HG03469 (cell line): ENCODE measurements at regions not wholly inside any gene's neighbourhood (a gene's known extent, or its start where the extent isn't known, plus 50 kb on each side); places are given as distances from the start of the nearest gene placed in this dataset.
"Not testable (repeated sequence)": the region's sequence is repeated elsewhere in the genome, so short reads cannot be mapped to it uniquely, and the experiment has no call there.

Experiments
- ATAC-seq: cut with Tn5 transposase; IDR thresholded peaks from one replicate; pipeline ENCODE4 v1.9.1; 2021; ENCODE audit warnings: mild to moderate bottlenecking, moderate library complexity, moderate number of reproducible peaks; ENCODE audit not compliant: unreplicated experiment

- ATAC-seq = no peak
These were observed 1339.4 kb downstream of the XPNPEP1 start for GRCh38 chr10:108583877-108584276.

GRCh38 chr10:108582888-108583287 lies 1340.4 kb downstream of the XPNPEP1 start:
- no peak for ATAC-seq

DNA sequence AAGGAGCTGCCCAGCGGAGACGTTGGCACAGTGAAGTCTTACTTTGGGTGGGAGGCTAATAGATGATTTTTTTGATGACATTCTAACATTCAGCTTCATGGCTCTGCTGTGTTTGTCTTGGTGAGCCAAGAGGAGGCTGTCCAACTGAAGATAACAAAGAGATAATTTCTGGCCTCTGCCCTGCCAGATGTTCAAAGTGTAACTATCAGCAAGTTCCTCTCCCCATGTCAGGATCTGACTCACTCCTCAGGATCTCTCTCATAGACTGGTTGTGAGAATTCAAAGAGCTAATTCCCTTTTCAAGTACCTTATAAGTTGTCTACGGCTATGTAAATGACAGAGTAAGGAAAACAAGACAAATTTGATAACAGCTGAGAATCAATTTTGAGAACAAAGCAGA lies 1340.9 kb downstream of the XPNPEP1 start:
- no peak for ATAC-seq

DNA sequence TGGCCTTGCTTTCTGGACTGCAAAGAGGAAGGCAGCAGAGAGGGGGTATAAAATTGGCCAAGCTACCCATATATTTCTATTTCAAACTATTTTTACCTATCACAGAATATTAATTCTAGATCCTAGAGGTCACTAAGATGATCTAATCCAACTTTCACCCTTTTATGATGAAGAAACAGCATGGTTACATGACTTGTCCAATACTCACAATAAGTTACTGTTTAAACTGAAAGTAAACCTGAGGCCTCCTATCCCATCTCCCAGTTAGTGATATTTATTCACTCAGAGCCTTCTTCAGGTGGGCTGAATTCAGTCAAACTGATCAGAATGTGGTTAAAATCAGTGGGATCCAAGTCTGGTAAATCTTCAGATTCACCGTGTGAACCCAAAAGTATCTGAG lies 1345.1 kb downstream of the XPNPEP1 start:
- no peak for ATAC-seq

DNA sequence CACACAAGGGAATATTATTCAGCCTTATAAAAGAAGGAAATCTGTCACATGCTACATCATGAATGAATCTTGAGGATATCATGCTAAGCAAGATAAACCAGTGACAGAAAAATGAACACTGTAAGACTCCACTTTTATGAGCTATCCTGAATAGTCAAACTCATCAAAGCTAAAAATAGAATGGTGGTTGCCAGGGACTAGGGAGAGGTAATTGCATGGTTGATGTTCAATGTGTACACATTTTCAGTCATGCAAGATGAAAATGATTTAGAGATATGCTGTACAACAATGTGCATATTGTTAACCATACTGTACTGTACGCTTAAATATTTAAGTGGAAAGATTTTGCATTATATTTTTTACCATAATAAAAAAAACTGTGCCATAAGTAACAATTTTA lies 1349.1 kb downstream of the XPNPEP1 start:
- ATAC-seq = no peak

GRCh38 chr10:108568824-108569223 lies 1354.5 kb downstream of the XPNPEP1 start:
- no peak for ATAC-seq

DNA sequence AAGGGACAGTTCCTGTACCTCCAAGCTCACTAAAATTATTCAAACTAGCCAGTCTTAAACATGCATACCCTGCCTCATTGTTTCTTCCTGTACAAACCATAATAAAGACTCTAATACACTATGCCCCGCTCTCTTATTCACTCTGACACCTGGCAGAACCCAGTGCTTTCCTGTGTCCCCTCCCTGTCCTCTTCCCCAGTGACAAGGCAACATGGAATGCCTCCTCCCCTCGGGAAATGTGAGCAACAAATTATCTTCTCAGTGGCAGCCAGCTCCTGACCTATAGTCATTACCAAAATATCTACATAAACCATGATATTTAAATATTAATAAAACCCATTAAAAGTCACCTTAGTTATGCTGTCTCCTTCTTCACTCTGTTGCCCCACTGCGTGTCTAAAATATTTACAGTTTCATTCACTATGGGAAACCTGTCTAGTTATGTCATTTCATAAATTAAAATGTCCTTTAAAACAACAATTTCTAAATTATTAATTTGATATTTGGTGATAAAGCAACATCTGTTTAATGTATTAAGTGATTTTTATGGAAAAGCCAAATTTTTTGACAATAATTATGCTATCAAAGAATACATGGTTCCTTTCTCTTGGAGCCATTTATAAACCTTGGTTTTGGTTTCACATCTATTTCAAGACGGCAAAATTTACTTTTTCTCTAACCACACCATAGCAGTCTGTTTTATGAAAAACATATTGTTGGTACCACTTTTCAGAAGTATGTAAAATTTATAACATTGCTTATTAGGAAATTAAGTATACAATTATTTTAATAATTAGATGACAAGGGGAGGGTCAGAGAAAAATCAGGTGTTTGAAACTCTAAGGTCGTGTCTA lies 1355.2 kb downstream of the XPNPEP1 start:
- peak; percentile 69 for ATAC-seq

- no peak for ATAC-seq
These were observed 1356.8 kb downstream of the XPNPEP1 start for GRCh38 chr10:108566316-108567107.

DNA sequence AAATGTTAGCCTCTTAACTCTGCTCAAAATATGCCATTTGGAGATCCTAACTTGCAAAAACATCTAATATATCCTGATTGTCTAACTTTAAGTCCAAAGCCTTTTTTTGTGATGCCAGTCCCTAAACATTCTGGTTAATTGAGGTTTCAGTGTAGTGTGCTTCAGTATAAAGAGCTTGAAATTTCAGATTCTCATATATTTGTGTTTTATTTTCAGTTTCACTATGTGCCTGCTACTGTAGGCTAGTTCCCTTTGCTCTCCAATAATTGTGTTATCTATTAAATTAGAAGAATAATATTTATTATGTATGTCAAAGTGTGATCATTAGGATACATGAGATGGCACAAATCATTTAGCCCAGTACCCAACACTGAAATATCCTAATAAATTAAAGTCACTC lies 1361.2 kb downstream of the XPNPEP1 start:
- ATAC-seq = no peak

DNA sequence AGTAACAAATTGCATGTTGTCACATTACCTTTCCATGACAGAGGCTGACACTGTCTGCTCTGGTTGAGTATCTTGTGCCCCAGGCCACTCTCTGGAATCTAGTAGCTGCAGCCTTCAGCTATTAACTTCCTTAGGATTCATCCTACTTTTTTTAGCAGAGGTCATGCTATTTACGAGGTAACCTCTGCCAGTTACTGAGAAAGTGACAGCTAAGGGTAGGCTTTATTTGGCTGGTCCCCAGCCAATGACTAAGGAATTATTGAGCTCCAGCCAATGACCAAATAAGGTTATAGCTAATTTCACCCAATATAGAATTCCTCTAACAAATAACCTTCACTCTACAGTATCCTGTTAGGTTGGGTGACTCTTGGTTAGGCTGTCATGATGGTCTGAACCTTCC lies 1361.7 kb downstream of the XPNPEP1 start:
- no peak for ATAC-seq

DNA sequence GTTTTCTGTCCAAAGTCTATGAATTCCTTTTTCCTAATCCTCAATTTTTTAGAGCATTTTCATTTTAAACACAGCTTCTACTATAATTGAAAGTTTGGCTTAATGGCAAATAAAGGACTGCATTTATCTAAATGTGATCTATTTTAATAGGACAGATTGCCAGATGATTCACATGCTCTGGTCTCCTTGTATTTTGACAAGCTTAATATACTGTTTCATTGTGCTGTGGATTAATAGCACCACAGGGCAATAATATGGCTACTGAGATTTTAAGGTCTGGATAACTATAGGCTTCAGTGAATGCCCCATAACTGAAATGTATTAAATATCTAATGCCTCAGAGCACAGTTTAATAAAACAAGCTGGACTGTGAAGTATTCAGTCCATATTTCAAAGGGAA lies 1362.8 kb downstream of the XPNPEP1 start:
- ATAC-seq = no peak

DNA sequence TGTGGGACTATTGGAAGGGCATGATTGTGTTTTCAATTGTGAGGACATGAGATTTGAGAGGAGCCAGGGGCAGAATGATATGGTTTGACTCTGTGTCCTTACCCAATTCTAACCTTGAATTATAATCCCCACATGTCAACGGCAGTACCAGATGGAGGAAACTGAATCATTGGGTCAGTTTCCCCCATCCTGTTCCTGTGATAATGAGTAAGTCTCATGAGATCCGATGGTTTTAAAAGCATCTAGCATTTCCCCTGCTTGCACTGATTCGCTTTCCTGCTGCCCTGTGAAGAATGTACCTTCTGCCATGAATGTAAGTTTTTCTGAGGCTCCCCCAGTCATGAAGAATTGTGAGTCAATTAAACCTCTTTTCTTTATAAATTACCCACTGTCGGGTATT lies 1367.1 kb downstream of the XPNPEP1 start:
- no peak for ATAC-seq

DNA sequence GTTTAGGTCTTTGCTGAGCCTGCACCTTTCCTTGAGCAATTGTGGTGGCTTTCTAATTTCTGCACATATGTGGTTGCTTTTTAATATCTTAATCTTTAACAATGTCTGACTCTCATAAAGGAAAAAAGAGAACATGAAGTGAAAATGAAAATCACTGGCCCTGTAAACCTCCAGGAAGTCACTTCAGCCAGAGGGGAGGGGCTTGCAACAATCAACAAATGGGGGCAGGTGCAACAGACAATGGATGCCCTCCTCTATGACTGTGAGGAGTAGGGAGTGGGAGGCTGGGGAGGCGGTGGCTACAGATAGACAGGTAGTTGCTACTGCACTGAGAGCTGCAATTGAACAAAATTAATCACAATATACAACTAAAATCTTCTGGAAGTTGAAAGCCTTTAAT lies 1377.4 kb downstream of the XPNPEP1 start:
- ATAC-seq = peak; percentile 71

DNA sequence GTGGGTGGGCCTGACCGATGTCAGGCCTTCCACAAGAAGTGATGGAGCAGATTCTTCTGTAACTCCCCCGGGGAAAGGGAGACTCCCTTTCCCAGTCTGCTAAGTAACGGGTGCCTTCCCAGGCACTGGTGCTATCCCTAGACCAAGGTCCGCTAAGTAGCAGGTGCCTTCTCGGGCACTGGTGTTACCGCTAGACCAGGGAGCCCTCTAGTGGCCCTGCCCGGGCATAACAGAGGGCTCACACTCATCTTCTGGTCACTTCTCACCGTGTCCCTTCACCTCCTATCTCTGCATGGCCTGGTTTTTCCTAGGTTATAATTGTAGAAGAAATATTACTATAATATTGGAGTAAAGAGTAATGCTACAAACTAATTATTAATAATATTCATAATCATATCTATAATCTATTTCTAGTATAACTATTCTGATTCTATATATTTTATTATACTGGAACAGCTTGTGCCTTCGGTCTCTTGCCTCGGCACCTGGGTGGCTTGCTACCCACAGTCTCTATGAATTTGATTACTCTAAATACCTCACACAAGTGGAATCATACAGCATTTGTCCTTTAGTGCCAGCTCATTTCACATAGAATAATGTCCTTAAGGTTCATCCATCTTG lies 1378.7 kb downstream of the XPNPEP1 start:
- peak; percentile 71 for ATAC-seq

DNA sequence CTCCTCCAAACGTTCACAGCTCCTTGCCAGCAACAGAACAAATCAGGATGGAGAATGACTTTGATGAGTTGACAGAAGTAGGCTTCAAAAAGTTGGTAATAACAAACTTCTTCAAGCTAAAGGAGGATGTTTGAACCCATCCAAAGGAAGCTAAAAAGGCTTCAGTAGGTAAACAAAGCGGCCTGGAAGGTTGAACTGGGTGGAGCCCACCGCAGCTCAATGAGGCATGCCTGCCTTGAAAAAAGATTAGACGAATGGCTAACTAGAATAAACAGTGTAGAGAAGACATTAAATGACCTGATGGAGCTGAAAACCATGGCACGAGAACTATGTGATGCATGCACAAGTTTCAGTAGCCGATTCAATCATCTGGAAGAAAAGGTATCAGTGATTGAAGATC lies 1369.0 kb upstream of the SORCS1 start:
- not testable (repeated sequence) for ATAC-seq

- no peak for ATAC-seq
These were observed 1358.7 kb upstream of the SORCS1 start for GRCh38 chr10:108523016-108523800.

DNA sequence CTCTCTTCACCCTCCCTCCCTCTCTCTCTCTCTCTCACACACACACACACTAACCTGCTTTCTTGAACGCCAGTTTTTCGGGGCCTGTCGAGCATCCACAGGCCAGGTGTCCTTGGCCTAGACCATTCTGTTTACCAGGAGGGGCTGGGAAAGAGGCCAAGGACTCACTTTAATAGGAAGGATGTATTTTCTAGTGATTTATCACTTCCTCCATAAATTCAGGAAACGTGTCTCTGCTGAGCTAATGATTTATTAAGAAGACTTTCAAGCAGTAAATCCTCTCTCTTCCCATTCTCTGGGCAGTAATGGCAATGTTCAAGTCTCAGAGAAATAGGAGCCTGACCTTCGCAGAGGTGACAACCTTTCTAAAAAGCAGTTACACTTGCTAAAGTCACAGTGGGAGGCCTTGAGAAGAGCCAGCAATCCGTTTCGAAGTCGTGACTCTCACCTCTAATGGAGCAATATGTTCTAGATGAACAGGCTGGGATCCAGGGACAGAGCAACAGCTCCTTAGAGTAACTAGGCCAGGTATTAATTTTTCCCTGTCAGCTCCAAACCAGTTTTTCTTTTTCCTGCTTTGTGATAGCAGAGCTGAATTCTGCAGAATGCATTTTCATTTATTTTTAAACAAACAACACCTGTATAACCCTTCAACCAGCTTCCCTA lies 1357.5 kb upstream of the SORCS1 start:
- no peak for ATAC-seq

DNA sequence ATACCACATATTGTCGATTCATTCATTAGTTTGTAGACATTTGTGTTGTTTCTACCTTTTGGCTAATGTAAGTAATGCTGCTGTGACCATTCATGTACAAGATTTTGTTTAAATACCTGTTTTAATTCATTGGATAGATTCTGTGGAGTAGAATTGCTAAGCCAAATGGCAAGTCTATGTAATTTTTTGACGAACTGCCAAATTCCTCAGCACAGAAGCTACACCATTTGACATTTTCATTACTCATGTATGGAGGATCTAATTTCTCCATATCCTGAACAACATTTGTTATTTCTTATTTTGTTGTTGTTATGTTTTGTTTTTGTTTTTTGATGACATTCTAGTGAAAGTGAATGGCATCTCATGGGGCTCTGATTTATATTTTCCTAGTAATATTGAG lies 1351.3 kb upstream of the SORCS1 start:
- ATAC-seq = no peak

- ATAC-seq = no peak
These were observed 1335.9 kb upstream of the SORCS1 start for GRCh38 chr10:108500396-108500795.

DNA sequence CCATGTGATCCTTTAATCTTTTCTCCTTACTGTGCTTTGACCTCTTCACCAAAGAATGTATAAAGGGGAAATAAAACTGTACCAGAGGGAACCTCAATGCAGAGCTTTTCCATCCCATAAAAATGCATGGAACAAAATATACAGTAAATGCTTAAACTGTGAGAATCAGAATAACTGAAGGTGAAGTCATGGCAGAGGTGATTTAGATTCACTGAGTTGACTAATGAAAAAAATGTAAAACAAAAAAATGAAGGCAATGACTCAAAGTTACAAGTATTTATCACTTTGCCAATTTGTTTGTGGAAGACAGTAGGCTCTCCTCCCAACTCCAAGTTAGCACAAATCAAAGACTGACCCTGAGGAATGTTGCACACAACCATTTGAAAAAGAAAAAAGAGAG lies 1331.6 kb upstream of the SORCS1 start:
- ATAC-seq = no peak
